BJ (cell line): ENCODE measurements at regions not wholly inside any gene's neighbourhood (a gene's known extent, or its start where the extent isn't known, plus 50 kb on each side); places are given as distances from the start of the nearest gene placed in this dataset.

Source experiments
- CTCF ChIA-PET: fragments of 350-600 bp; formaldehyde crosslinking; extraction: SDS; loops from one replicate; lab custom pipeline; 2021; ENCODE audit warnings: antibody characterized with exemption, inconsistent platforms; lab: Yijun Ruan, JAX
- POLR2A ChIA-PET: fragments of 300-600 bp; sonication (Branson Sonifier 250); formaldehyde crosslinking; extraction: SDS; loops from one replicate; lab custom pipeline; 2021; ENCODE audit warnings: antibody characterized with exemption; lab: Charles Lee
- DNase-seq: peaks from one replicate; pipeline ENCODE4 v3.0.0-alpha.2; 2011; ENCODE audit warnings: low read depth
- H3K27me3 ChIP-seq: 2 replicates; pipeline ENCODE4 v1.6.0; 2011; ENCODE audit warnings: low read length; ENCODE audit not compliant: control insufficient read depth, insufficient read depth
- H3K36me3 ChIP-seq: 2 replicates; pipeline ENCODE4 v1.5.1; 2011; ENCODE audit warnings: low read length; ENCODE audit not compliant: control insufficient read depth, insufficient read depth
- H3K4me3 ChIP-seq: 2 replicates; pipeline ENCODE4 v1.5.1; 2011; ENCODE audit warnings: low read depth, mild to moderate bottlenecking, control low read depth, low read length
- TF ChIP-seq, protein P1 (sequence below): IDR thresholded peaks from 2 replicates; pipeline ENCODE4 v1.5.1; 2011; ENCODE audit warnings: low read depth, mild to moderate bottlenecking, control low read depth, inconsistent platforms, low read length, moderate library complexity; ENCODE audit not compliant: insufficient read depth

DNA sequence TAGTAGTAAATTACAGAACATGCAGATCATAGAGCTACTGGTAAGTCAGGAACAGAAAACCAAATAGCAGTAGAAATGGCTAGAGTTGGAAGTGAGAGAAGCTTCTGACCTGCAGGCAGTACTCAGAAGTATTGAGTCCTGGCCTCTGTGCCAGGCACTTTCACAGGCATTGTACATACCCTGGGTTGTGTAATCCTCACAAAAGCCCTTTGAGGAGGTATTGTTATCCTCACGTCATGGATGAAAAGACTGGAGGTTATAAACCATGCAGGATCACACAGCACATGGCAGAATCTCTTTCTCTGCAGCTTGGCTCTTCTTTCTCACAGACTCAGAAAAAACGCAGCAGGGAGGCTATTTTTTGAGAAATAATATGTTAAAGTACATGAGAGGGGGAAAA lies 789.3 kb upstream of the FAM98A start:
- ChIA-PET POLR2A (no interaction called here), CTCF (interaction anchor here (0.6 kb wide), 1 partner anchor 1109 kb away, joined by 3 read pairs; no protein-coding TSS in a partner anchor)
- Histone ChIP-seq H3K36me3 (no peaks in the 10 kb centered on the region), H3K4me3 (no peak overlapping the region), H3K27me3 (no peaks in the 10 kb centered on the region)
- TF ChIP-seq, protein P1, sequence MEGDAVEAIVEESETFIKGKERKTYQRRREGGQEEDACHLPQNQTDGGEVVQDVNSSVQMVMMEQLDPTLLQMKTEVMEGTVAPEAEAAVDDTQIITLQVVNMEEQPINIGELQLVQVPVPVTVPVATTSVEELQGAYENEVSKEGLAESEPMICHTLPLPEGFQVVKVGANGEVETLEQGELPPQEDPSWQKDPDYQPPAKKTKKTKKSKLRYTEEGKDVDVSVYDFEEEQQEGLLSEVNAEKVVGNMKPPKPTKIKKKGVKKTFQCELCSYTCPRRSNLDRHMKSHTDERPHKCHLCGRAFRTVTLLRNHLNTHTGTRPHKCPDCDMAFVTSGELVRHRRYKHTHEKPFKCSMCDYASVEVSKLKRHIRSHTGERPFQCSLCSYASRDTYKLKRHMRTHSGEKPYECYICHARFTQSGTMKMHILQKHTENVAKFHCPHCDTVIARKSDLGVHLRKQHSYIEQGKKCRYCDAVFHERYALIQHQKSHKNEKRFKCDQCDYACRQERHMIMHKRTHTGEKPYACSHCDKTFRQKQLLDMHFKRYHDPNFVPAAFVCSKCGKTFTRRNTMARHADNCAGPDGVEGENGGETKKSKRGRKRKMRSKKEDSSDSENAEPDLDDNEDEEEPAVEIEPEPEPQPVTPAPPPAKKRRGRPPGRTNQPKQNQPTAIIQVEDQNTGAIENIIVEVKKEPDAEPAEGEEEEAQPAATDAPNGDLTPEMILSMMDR, result no peak
- no peak for DNase-seq

DNA sequence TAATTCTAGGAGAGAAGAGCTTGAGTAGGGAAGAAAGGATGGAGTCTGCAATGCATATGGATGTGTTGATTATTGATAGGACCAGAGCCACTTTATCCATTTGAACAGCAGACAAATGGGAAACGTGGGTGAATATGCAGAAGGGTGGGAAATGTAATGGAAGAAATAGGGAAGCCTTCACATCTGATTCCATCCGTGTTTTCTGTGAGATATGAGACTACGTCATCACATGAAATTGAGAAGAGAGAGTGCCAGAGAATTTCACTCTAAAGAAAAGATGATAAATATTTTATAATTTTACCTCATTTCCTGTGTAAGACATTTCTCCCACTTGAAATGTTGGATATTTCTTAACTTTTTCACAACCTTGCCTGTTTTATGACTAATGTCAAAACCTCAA lies 788.4 kb upstream of the FAM98A start:
- Histone ChIP-seq H3K4me3 (no peak overlapping the region), H3K27me3 (no peaks in the 10 kb centered on the region), H3K36me3 (no peaks in the 10 kb centered on the region)
- ChIA-PET POLR2A (no interaction called here), CTCF (no interaction called here)
- DNase-seq, result no peak
- TF ChIP-seq, protein P1, result no peak

DNA sequence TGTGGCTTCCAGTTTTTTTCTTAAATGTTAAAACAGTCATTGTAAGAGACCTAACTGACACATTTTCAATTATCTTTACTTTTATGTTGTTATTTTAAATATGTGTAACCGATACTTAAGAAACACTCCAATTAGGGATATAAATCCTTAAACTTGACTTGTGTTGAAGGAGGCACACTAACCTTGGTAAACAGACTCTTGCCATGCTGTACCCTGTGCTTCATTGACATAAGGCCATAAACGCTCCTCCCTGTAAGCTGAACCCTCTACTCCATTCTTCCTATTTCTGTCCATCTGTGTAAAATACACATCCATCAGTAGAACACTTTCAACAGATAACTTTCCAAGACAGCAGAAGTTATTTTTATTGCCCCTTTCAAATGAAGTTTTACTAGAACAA lies 780.5 kb upstream of the FAM98A start:
- Histone ChIP-seq H3K27me3 (no peaks in the 10 kb centered on the region), H3K36me3 (no peaks in the 10 kb centered on the region), H3K4me3 (no peak overlapping the region)
- ChIA-PET CTCF (no interaction called here), POLR2A (no interaction called here)
- TF ChIP-seq, protein P1, result no peak
- DNase-seq, result no peak

DNA sequence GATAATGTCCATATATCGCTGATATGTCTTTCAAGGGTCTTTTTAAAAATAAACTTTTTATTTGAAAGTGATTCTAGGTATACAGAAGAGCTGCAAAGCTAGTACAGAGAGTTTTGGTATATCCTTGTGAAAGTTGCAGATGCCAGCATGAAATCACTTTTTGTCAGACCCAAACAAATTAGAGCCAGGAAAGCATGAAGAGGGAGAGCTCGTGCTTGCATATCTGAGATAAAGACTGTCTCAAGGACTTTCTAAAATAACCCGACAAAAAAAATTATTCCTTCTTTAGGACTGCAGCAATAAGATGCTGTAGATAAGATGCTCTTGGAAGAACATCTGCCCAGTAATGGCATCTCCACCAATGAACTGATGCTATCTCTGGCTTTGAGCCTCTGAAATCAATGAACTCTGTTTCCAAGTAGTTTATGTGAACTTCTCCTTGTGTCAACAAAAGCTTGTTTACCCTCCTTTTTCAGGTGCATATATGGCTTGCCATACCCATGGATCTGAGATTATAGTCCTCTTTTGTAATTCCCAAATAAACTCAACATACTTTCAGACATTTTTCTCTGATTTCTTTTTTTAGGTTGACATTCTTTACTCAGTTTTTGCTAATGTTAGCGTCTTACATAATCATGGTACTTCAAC lies 774.6 kb upstream of the FAM98A start:
- H3K36me3 ChIP-seq, result no peaks in the 10 kb centered on the region
- no peak overlapping the region for H3K4me3 ChIP-seq
- TF ChIP-seq, protein P1, result no peak
- ChIA-PET CTCF (no interaction called here), POLR2A (no interaction called here)
- no peak for DNase-seq
- H3K27me3 ChIP-seq, result no peaks in the 10 kb centered on the region

DNA sequence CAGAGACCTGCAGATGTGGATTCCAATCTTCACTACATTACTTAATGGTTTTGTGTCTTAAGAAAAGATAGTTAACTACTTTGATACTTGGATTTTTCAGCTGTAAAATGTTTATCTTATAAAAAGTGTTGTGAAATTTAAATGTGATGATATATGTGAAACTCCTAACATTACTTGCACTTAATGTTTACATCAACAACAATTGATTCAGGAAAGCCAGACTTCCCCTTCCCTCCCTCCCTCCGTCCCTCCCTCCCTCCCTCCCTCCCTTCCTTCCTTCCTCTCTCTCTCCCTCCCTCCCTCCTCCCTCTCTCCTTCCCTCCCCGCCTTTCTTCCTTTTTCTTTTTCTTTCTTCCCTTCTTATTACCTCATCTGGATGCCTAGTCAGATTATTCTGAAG lies 773.9 kb upstream of the FAM98A start:
- H3K36me3 ChIP-seq, result no peaks in the 10 kb centered on the region
- no peaks in the 10 kb centered on the region for H3K27me3 ChIP-seq
- ChIA-PET POLR2A (no interaction called here), CTCF (no interaction called here)
- TF ChIP-seq, protein P1, result no peak
- no peak overlapping the region for H3K4me3 ChIP-seq
- no peak for DNase-seq
